Astrocyte (in vitro differentiated cells and primary cell): ENCODE measurements at regions not wholly inside any gene's neighbourhood (a gene's known extent, or its start where the extent isn't known, plus 50 kb on each side); places are given as distances from the start of the nearest gene placed in this dataset.

Source experiments
- CTCF ChIP-seq: IDR thresholded peaks from 2 replicates; pipeline ENCODE4 v1.5.1; 2011; ENCODE audit warnings: low read depth, mild to moderate bottlenecking, inconsistent platforms, low read length, moderate library complexity; ENCODE audit not compliant: insufficient read depth
- EZH2 ChIP-seq: IDR thresholded peaks from 2 replicates; pipeline ENCODE4 v1.6.1; 2012; ENCODE audit warnings: mild to moderate bottlenecking, low read length, inconsistent platforms; ENCODE audit not compliant: insufficient read depth

- TF ChIP-seq CTCF: no peak
- no peak for TF ChIP-seq EZH2
Observed at GRCh38 chr2:125643585-125643984, 1012.4 kb upstream of the GYPC start.
